AG09319 (cell line): ENCODE measurements at regions not wholly inside any gene's neighbourhood (a gene's known extent, or its start where the extent isn't known, plus 50 kb on each side); places are given as distances from the start of the nearest gene placed in this dataset.

Experiments used
- DNase-seq: peaks from one replicate; pipeline ENCODE4 v3.0.0-alpha.2; 2010; ENCODE audit warnings: low read depth; ENCODE audit errors: extremely low read depth
- TF ChIP-seq, protein P1 (sequence below): IDR thresholded peaks from 2 replicates; pipeline ENCODE4 v1.5.1; 2011; ENCODE audit warnings: low read depth, mild to moderate bottlenecking, inconsistent platforms, low read length, moderate library complexity

DNA sequence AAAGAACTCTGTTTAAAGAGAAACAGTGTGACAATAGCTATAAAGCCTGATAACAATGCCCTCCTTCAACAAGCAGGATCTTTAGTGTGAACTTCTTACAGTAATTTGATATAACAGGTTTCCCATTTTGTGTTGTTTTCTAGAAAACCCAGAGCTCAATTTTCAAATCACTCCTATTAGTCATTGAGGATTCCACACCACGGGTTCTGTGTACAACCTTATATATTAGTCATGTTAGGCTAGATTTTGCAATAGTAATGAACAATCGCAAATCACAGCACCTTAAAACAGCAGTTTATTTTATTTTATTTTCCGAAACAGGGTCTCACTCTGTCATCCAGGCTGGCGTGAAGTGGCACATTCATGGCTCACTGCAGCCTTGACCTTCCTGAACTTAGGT is 1020.9 kb upstream of the INTU start:
- TF ChIP-seq, protein P1, sequence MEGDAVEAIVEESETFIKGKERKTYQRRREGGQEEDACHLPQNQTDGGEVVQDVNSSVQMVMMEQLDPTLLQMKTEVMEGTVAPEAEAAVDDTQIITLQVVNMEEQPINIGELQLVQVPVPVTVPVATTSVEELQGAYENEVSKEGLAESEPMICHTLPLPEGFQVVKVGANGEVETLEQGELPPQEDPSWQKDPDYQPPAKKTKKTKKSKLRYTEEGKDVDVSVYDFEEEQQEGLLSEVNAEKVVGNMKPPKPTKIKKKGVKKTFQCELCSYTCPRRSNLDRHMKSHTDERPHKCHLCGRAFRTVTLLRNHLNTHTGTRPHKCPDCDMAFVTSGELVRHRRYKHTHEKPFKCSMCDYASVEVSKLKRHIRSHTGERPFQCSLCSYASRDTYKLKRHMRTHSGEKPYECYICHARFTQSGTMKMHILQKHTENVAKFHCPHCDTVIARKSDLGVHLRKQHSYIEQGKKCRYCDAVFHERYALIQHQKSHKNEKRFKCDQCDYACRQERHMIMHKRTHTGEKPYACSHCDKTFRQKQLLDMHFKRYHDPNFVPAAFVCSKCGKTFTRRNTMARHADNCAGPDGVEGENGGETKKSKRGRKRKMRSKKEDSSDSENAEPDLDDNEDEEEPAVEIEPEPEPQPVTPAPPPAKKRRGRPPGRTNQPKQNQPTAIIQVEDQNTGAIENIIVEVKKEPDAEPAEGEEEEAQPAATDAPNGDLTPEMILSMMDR, result no peak
- DNase-seq, result peak; percentile 4

DNA sequence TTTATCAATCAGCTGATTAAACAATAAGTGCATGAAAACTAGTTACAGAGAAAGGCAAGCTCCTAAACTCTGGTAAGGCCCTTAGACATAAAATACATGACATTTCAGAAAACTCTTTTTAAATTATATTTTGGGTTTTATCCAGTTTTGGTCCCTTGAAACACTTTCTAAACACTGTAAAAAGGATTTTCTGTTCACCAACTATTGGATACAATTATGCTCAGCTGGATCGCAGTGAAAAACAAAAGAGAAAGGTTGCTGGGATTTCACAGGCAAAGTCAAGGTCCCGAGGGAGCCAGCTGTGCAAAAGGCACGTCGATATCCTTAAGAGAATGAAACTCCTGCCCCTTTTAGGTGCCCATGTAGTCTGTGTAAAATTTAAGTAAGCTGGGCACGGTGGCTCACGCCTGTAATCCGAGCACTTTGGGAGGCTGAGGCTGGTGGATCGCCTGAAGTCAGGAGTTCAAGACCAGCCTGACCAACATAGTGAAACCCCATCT is 1018.4 kb upstream of the INTU start:
- TF ChIP-seq, protein P1, result no peak
- no peak for DNase-seq

DNA sequence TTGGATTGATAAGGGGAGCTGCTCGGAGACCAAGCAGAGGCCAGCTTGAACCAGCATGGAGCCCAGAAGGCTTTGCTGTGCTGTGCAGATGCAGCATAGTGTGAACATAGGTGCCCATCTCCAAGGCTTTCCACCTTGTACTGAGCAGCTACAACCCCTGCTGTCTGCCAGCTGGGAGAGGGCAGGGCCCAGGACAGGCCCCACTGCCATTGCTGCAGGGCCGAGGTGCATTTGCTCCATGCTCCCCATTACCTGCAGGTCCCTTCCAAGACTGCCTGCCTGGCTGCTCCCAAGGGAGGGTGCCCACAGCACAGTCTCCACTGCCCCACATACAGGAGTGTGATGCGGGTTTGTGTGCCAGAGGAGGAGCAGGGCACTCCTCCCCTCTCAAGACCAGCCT is 1016.0 kb upstream of the INTU start:
- TF ChIP-seq, protein P1, result no peak
- no peak for DNase-seq

GRCh38 chr4:126627255-126627654 is 1005.5 kb upstream of the INTU start:
- TF ChIP-seq, protein P1, result peak; percentile 36
- DNase-seq, result no peak

DNA sequence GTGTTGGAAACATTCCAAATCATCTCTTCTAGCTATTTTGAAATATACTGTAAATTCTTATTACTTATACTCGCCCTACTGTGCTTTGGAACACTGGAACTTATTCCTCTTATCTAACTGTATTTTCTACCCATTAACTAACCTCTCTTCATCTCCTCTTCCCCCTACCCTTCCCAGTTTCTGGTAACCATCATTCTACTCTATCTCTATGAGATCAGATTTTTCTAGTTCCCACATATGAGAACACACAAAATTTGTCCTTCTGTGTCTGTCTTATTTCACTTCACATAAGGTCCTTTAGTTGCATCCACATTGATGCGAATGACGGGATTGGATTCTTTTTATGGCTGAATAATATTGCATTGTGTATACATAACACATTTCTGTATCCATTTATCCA is 1003.8 kb upstream of the INTU start:
- TF ChIP-seq, protein P1, result no peak
- DNase-seq, result no peak

- TF ChIP-seq, protein P1, result no peak
- no peak for DNase-seq
These were observed 1002.5 kb upstream of the INTU start for GRCh38 chr4:126630230-126630629.

- TF ChIP-seq, protein P1, result no peak
These were observed 999.5 kb upstream of the INTU start for GRCh38 chr4:126633306-126633705.

More at GRCh38 chr4:126633306-126633705, 999.5 kb upstream of the INTU start:
- no peak for DNase-seq
